ENCODE measurements at regions not wholly inside any gene's neighbourhood (a gene's known extent, or its start where the extent isn't known, plus 50 kb on each side); places are given as distances from the start of the nearest gene placed in this dataset.

DNA sequence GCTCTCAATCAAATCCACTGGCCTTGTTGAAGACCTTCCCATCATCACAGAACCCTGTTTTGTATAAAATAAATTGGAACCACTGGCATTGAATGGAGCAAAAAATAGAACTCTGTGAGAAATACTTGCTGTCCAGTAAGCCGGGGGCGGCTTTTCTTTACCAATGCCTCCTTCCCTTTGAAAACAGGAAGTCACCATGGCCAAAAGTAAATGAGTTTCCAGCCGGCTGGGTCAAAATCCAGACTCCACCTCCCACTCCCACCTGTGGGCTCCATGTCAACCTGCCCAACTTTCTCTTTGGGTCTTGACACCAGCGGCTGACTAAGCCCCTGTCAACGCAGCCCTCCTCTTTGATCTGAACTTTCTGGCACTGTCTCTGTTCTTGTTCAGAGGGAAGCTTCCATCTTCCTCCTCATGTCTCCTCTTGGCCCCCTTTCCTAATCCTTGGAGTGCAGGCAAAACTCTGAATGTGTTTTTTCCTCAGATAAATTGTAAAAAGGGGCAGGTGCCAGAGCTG is 95.2 kb downstream of the TFAP2C start:
- no peak overlapping the region for H3K4me3 ChIP-seq
- no peaks in the 10 kb centered on the region for H3K27me3 ChIP-seq
- peak overlapping the region; percentile 29 to 34 for H3K27ac ChIP-seq
- TF ChIP-seq, protein P1, sequence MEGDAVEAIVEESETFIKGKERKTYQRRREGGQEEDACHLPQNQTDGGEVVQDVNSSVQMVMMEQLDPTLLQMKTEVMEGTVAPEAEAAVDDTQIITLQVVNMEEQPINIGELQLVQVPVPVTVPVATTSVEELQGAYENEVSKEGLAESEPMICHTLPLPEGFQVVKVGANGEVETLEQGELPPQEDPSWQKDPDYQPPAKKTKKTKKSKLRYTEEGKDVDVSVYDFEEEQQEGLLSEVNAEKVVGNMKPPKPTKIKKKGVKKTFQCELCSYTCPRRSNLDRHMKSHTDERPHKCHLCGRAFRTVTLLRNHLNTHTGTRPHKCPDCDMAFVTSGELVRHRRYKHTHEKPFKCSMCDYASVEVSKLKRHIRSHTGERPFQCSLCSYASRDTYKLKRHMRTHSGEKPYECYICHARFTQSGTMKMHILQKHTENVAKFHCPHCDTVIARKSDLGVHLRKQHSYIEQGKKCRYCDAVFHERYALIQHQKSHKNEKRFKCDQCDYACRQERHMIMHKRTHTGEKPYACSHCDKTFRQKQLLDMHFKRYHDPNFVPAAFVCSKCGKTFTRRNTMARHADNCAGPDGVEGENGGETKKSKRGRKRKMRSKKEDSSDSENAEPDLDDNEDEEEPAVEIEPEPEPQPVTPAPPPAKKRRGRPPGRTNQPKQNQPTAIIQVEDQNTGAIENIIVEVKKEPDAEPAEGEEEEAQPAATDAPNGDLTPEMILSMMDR (IDR thresholded peaks at IDR 0.05): no peak
- TF ChIP-seq POLR2A (IDR thresholded peaks at IDR 0.05) (no peak), POLR2AphosphoS5 (IDR thresholded peaks at IDR 0.05) (no peak)
- DNase-seq (ENCODE audit: low spot score in 2 of 2): no peak
- H3K36me3 ChIP-seq: no peaks in the 10 kb centered on the region
- no peaks in the 10 kb centered on the region for H3K9me3 ChIP-seq
- H3K4me1 ChIP-seq: no peaks in the 10 kb centered on the region
- intact Hi-C loops (cut with DNase I; ENCODE audit: low total_unique reads): loop anchor here (5.0 kb wide), 1 partner anchor 468 kb away; no protein-coding TSS in a partner anchor

DNA sequence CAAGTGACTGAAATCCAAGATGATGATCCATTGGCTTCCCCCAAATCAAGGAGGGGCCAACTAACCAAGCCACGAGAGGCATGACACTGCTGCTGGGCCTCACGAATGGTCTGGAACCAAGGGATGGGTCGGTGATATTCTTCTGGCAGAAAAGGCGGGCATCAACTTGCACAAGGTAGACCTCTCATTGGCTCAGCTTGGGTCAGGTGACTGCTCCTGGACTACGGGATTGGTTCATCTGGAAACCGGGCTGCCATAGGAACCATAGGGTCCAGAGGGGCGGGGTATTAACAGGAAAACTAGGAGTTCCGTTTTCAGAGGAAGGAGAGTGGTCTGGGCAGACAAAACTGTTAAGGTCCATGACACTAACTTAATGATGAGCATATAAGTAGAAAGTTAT is 100.9 kb downstream of the TFAP2C start:
- Histone ChIP-seq H3K27me3 (no peaks in the 10 kb centered on the region), H3K4me1 (no peaks in the 10 kb centered on the region), H3K27ac (no peak overlapping the region), H3K9me3 (no peaks in the 10 kb centered on the region), H3K36me3 (no peaks in the 10 kb centered on the region), H3K4me3 (no peak overlapping the region)
- no peak for DNase-seq (ENCODE audit: low spot score in 2 of 2)
- TF ChIP-seq, protein P1 (IDR thresholded peaks at IDR 0.05): no peak
- TF ChIP-seq POLR2AphosphoS5 (IDR thresholded peaks at IDR 0.05): no peak
- no peak for TF ChIP-seq POLR2A (IDR thresholded peaks at IDR 0.05)
- intact Hi-C loops (cut with DNase I; ENCODE audit: low total_unique reads): no loop called here

DNA sequence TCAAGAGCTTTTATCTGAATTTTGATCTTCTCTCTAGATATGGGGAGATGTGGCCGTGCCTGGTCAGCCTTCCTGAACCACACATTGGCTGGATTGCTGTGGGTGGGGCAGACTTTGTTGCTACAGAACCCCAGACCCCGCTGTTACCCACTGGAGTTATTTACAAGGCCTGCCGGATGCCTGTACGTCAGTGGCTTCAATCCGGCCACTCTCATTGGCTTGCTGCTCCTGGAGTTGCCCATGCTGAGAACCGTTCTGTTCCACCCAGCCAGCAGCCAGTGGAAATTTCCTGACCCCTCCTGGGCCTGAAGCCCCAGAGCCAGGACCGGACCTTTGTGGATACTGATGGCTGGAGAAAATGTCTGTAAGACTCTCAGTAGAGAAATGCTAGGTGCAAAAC is 101.9 kb downstream of the TFAP2C start:
- intact Hi-C loops (cut with DNase I; ENCODE audit: low total_unique reads): no loop called here
- TF ChIP-seq POLR2A (IDR thresholded peaks at IDR 0.05): no peak
- TF ChIP-seq POLR2AphosphoS5 (IDR thresholded peaks at IDR 0.05): no peak
- TF ChIP-seq, protein P1 (IDR thresholded peaks at IDR 0.05): no peak

DNA sequence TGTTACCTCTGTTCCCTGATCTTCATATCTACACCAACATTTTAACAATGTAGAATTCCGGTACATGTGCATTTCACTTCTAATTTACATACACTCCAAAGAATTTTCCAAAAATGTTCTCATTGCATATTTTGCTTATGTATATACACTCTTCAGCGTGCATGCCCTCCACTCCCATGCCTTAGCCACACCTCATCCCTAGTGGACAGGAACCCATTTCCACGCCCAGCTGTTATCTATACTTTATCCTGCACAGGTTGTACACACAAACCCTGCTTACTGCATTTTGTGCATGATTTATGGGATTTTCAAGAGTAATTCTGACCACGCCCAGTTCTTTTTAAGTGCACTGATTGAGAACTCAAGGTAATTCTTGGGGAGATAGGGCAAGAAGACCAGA is 102.4 kb downstream of the TFAP2C start:
- intact Hi-C loops (cut with DNase I; ENCODE audit: low total_unique reads): no loop called here
- Histone ChIP-seq H3K4me1 (no peaks in the 10 kb centered on the region), H3K27ac (no peak overlapping the region), H3K9me3 (no peaks in the 10 kb centered on the region), H3K27me3 (no peaks in the 10 kb centered on the region), H3K36me3 (no peaks in the 10 kb centered on the region), H3K4me3 (no peak overlapping the region)
- no peak for DNase-seq (ENCODE audit: low spot score in 2 of 2)
- TF ChIP-seq POLR2AphosphoS5 (IDR thresholded peaks at IDR 0.05) (no peak), POLR2A (IDR thresholded peaks at IDR 0.05) (no peak)
- TF ChIP-seq, protein P1 (IDR thresholded peaks at IDR 0.05): no peak

More for the DNA sequence above, 101.9 kb downstream of the TFAP2C start:
- no peak for DNase-seq (ENCODE audit: low spot score in 2 of 2)
- no peaks in the 10 kb centered on the region for H3K4me1 ChIP-seq
- no peaks in the 10 kb centered on the region for H3K27me3 ChIP-seq
- H3K9me3 ChIP-seq: no peaks in the 10 kb centered on the region
- no peak overlapping the region for H3K4me3 ChIP-seq
- H3K27ac ChIP-seq: no peak overlapping the region
- no peaks in the 10 kb centered on the region for H3K36me3 ChIP-seq

DNA sequence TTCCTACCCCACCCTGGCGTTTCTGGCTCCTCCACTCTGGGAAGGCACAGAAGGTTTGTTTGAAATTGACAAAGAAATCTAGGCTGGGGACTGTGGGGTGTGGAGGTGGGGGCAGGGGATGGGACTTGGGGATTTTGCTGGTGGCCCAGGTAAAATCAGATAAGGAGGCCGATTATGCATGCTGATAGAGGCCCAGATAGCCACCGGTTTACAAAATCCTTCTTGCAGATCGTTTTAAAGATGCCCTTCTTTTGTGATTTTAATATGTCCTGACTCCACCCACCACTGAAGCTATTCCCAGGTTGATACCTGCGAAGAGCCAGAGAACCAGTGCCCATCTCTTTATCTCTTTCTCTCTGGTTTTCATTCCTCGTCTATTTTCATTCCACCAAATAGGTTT is 104.9 kb downstream of the TFAP2C start:
- H3K27me3 ChIP-seq: no peaks in the 10 kb centered on the region
- H3K36me3 ChIP-seq: no peaks in the 10 kb centered on the region
- H3K4me3 ChIP-seq: no peak overlapping the region
- H3K27ac ChIP-seq: no peak overlapping the region
- TF ChIP-seq POLR2AphosphoS5 (IDR thresholded peaks at IDR 0.05) (no peak), POLR2A (IDR thresholded peaks at IDR 0.05) (no peak)
- TF ChIP-seq, protein P1 (IDR thresholded peaks at IDR 0.05): no peak
- H3K4me1 ChIP-seq: no peaks in the 10 kb centered on the region
- DNase-seq (ENCODE audit: low spot score in 2 of 2): no peak
- intact Hi-C loops (cut with DNase I; ENCODE audit: low total_unique reads): no loop called here
- no peaks in the 10 kb centered on the region for H3K9me3 ChIP-seq
